GM19023 (cell line): ENCODE measurements at regions not wholly inside any gene's neighbourhood (a gene's known extent, or its start where the extent isn't known, plus 50 kb on each side); places are given as distances from the start of the nearest gene placed in this dataset.
"Not testable (repeated sequence)": the region's sequence is repeated elsewhere in the genome, so short reads cannot be mapped to it uniquely, and the experiment has no call there.

Experiments
- ATAC-seq: cut with Tn5 transposase; IDR thresholded peaks from one replicate; pipeline ENCODE4 v1.9.1; 2021; ENCODE audit warnings: mild to moderate bottlenecking, moderate library complexity; ENCODE audit not compliant: unreplicated experiment

- no peak for ATAC-seq
Measured at GRCh38 chr5:96528826-96529474, 95.9 kb upstream of the PCSK1 start.

DNA sequence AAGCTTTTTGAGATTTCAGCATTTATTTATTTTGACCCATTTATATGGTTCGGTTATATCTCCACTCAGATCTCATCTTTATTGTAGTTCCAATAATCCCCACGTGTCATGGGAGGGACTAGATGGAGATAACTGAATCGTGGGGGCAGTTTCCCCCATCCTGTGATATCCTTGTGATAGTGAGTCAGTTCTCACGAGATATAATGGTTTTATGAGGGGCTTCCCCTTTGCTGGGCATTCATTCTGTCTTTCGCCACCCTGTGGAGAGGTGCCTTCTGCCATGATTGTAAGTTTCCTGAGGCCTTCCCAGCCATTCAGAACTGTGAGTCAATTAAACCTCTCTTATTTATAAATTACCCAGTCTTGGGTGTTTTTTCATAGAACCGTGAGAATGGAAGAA is 96.5 kb upstream of the PCSK1 start:
- ATAC-seq = no peak

DNA sequence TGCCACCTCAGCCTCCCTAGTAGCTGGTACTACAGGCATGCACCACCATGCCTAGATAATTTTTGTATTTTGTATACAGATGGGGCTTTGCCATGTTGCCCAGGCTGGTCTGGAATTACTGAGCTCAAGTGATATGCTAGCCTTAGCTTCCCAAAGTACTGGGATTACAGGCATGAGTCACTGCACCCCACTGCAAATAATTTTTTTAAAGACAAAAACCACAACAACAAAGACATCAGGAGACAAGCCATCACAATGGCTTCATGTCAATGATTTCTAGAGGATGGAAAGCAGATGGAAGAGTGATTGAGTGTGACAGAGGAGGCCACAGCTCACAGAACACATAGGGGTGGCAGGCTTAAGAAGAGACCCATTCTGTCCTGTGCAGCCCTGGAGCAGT is 97.9 kb upstream of the PCSK1 start:
- no peak for ATAC-seq

- ATAC-seq = no peak
Measured at GRCh38 chr5:96533371-96533770, 100.3 kb upstream of the PCSK1 start.

- no peak for ATAC-seq
Measured at GRCh38 chr5:96537386-96537785, 104.3 kb upstream of the PCSK1 start.

DNA sequence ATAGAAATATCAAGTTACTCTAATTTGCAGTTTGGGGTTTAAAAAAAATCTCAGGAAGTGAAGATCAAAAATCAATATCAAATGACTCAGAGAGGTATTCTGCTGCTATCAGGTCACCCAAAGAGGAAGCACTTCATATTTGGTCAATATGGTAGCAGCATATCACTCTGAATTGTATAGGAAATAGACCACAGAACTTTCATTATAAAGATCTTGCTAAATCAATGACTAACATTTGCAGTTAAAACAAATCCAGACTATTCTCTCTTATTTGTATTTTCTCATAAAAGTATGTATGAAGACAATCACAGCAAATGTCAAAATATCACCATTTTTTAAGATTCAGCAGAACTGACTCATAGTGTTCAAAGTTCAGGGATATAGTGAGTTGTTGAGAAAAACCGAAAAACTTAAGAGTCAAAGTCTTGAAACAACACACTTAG is 105.8 kb upstream of the PCSK1 start:
- no peak for ATAC-seq

DNA sequence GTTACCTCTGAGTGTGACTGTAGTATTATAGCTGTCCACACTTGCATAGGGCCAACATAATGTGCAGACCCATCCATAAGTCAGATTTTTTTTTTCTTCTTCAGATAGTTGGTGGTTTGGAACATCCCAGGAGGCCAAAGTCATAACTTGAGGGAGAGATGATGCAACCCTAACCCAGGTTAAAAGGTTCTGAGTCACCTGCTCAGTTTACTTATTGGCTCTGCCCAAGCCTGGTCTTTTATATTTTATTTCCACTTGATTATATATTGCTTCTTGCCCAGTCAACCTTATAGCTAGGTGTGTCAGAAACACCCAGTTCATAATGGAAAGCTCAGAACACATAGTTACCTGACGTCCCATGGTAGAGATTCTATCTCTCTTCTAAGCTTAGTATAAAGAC is 113.1 kb upstream of the PCSK1 start:
- ATAC-seq = no peak

DNA sequence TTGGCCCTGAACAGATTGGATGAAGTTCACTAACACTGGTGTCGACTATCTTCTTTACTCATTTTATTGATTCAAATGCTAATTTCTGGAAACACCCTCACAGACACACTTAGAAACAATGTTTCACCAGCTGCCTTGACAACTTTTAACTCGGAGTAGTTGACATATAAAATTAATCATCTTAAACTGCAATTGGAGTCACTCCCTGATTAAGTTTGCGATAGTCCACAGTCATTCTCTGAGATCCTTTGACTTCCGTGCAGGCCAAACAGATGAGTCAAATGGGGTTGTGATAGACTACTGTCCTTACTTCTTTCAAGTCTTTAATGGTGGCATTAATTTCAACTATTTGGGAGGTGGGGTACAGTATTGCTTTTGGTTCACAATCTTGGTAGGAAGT is 114.4 kb upstream of the PCSK1 start:
- ATAC-seq = no peak

GRCh38 chr5:96548905-96549304 is 113.3 kb upstream of the CAST start:
- ATAC-seq = no peak

DNA sequence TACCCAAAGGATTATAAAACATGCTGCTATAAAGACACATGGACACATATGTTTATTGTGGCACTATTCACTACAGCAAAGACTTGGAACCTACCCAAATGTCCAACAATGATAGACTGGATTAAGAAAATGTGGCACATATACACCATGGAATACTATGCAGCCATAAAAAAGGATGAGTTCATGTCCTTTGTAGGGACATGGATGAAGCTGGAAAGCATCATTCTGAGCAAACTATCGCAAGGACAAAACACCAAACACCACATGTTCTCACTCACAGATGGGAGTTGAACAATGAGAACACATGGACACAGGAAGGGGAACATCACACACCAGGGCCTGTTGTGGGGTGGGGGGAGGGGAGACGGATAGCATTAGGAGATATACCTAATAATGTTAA is 101.3 kb upstream of the CAST start:
- not testable (repeated sequence) for ATAC-seq

DNA sequence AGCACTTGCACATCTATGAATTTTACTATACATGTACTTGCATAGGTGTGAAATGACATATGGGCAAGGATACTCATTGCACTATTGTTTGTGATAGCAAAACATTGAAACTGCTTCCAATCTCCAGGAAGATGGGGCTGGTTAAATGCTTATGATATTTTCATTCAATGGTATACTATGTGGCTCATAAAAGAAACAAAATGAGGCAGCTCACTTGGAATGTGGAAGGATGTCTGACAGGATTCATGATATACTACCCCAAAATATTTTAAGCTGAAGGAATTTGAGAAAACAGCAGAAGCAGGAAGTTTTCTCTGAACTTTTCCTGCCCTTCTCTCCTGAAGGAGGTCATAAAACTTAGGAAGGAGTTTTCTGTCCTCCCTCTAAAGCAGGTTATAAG is 99.6 kb upstream of the CAST start:
- no peak for ATAC-seq

- ATAC-seq = no peak
Measured at GRCh38 chr5:96563816-96564215, 98.4 kb upstream of the CAST start.

- ATAC-seq = peak; percentile 84
Measured at GRCh38 chr5:96565582-96566265, 96.5 kb upstream of the CAST start.

DNA sequence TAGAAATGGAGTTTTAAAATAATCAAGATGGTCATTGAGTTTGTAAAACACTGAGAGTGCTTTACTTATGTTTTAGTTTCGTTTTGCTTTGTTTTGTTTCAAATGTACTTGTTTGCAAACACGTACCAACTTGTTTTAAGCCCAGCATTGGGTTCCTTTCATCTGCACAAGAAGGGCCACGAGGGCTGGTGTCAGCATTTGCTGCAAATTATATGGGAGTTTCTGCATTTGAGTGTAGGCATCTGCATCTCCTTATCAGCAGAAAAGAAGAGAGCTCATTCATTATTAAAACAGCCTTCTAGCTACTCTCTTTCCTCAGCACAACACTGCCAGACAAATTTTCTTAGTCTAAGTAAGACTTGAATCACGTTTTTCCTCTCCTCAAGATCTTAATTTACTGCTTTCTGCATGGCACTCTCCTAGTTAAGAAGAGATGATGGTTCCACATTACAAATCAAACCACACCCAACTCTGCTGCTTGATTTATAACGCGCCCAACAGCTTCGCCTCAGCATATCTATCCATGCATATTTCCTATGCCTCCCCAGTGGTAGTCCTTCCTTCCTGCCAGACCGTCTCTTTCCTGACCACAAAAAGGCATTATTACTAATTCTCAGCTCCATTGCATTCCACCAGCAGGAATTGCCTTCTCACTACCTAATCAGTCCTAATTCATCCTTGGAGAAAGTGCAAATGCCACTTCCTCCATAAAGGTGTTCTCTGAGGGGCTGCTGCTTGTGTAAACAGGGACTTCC is 95.2 kb upstream of the CAST start:
- no peak for ATAC-seq

- ATAC-seq = no peak
Measured at GRCh38 chr5:96569332-96569731, 92.8 kb upstream of the CAST start.

DNA sequence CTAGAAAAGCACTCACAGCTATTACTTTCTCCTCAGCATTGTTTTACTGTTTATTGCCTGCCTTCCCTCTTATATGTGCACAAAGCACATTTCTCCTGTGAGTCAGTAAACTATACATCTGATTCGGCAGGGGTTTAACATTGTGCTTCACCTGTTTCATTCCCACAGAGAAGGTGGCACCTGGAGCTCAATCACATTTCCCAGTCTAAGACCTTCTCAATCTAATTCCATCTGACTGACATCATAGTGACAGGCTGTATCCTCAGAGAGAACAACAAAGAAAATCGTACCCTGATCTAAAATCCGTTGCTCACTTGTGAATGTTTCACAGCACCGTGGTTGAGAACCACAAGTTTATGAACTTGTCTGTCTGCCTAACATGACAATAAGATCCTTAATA is 92.4 kb upstream of the CAST start:
- no peak for ATAC-seq

- ATAC-seq = no peak
Measured at GRCh38 chr5:96572864-96573512, 89.2 kb upstream of the CAST start.

GRCh38 chr5:96573513-96573894 is 88.7 kb upstream of the CAST start:
- no peak for ATAC-seq

GRCh38 chr5:96576876-96577275 is 85.3 kb upstream of the CAST start:
- ATAC-seq = no peak

DNA sequence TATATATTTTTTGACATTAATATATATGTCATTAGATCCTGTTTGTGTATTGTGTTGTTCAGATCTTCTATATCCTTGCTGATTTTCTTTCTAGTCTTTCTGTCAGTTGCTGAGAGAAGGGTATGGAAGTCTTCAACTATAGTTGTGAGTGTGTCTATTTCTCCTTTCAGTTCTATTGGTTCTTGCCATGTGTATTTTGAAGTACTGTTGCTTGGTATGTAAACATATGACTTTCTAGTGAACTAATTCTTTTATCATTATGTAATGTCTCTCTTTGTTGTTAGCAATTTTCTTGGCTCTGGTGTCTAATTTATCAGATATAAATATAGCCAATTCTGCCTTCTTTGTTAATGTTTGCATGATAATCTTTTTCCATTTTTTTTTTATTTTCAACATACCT is 84.3 kb upstream of the CAST start:
- ATAC-seq = no peak

- no peak for ATAC-seq
Measured at GRCh38 chr5:96579711-96580110, 82.5 kb upstream of the CAST start.

DNA sequence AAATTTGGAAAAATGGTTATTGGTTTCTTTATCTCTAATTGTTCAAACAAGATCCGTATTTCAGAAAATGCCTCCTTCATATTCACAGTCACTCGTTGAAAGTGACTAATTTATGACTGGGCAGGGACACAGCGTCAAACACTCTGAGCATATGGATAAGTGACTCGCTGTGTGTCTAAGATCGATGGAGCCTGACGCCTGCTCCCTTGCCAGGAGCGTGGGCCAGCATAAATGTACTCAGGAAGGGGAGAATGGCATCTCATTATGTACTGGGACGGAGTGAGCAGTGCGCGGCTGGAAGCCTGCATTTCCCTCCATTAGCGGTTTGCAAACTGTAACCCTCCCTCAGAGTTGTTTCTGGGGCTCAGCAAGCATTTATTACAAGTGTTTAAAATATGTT is 79.8 kb upstream of the CAST start:
- ATAC-seq = no peak
